Left lung (tissue), 4 donors: ENCODE measurements at regions not wholly inside any gene's neighbourhood (a gene's known extent, or its start where the extent isn't known, plus 50 kb on each side); places are given as distances from the start of the nearest gene placed in this dataset.

Experiments
- ATAC-seq: fragments of 200-7000 bp; cut with Tn5 transposase; one replicate; pipeline ENCODE4 v1.9.1; 2020; ENCODE audit warnings: moderate library complexity
- DNase-seq, 4 donors: peaks; one replicate each; pipeline ENCODE4 v3.0.0-alpha.2; 2013 to 2020
- H3K27ac ChIP-seq, 2 donors: fragments of 200-600 bp; sonication (generic) in 1 of 2; one replicate each; pipeline versions ENCODE4 v1.5.0 to v1.8.0; 2020 to 2021
- H3K27me3 ChIP-seq, 2 donors: fragments of 200-600 bp; sonication (generic) in 1 of 2; one replicate each; pipeline versions ENCODE4 v1.5.0 to v1.8.0; 2020 to 2021
- H3K36me3 ChIP-seq, 2 donors: fragments of 200-600 bp; sonication (generic) in 1 of 2; one replicate each; pipeline versions ENCODE4 v1.5.0 to v1.8.0; 2020 to 2021
- H3K4me1 ChIP-seq, 2 donors: fragments of 200-600 bp; one replicate each; pipeline ENCODE4 v1.8.0; 2021
- H3K4me3 ChIP-seq, 2 donors: fragments of 200-600 bp; sonication (generic) in 1 of 2; one replicate each; pipeline versions ENCODE4 v1.5.0 to v1.8.0; 2020 to 2021; ENCODE audit warnings: mild to moderate bottlenecking in 1 of 2
- H3K9me3 ChIP-seq, 2 donors: fragments of 200-600 bp; sonication (generic) in 1 of 2; one replicate each; pipeline versions ENCODE4 v1.5.0 to v1.8.0; 2020 to 2021
- CTCF ChIP-seq, 2 donors: fragments of 200-600 bp; sonication (generic) in 1 of 2; IDR thresholded peaks; one replicate each; pipeline versions ENCODE4 v1.5.0 to v1.8.0; 2021; ENCODE audit warnings: antibody characterized with exemption in 2 of 2
- intact Hi-C, 2 donors: fragments of 100-400 bp; cut with DNase I; formaldehyde crosslinking; loops; one replicate each; pipeline versions ENCODE4 v1.11.2 to v1.14.2; 2022
- donor health status: DM: no; HTN: yes; CAD: no.
- donor health status: DM: no; HTN: no; CAD: no.

DNA sequence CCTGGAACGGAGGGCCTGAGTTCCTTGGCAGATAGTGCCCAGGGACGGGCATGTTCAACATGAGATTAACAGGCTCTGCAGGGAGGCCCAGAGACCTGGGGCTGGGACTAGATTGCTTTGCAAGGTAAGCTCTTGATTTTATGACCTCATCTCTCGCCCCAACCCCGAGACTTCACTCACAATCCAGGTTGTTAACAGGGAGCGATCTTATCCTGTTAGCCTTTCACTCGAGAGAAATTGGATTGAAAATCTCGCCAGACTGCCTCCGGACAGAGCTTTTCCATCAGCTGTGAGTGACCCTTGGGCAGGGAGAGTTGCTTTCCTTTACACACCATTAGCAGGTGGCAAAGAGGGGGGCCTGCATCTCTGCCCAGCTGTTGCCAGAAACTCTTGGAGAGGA is 521.7 kb upstream of the EEF2KMT start:
- DNase-seq: no peak
- Histone ChIP-seq H3K36me3 (no peaks in the 10 kb centered on the region), H3K27me3 (peaks cover 0 to 41% of the 10 kb centered on the region in 2 donors), H3K4me1 (no peaks in the 10 kb centered on the region), H3K27ac (no peak overlapping the region), H3K9me3 (peaks cover 0 to under 1% of the 10 kb centered on the region in 2 donors), H3K4me3 (no peak overlapping the region)
- TF ChIP-seq CTCF (IDR thresholded peaks at IDR 0.05): no peak
- intact Hi-C loops: no loop called here
- no peak for ATAC-seq

- DNase-seq (no peak), ATAC-seq (no peak)
- intact Hi-C loops: no loop called here
- TF ChIP-seq CTCF (IDR thresholded peaks at IDR 0.05): no peak
- no peaks in the 10 kb centered on the region for H3K4me1 ChIP-seq
- H3K27me3 ChIP-seq: peaks cover 0 to 46% of the 10 kb centered on the region in 2 donors
- H3K36me3 ChIP-seq: no peaks in the 10 kb centered on the region
- no peak overlapping the region for H3K4me3 ChIP-seq
- no peak overlapping the region for H3K27ac ChIP-seq
- H3K9me3 ChIP-seq: no peaks in the 10 kb centered on the region
These were observed 519.2 kb upstream of the EEF2KMT start for GRCh38 chr16:5616841-5617240.

GRCh38 chr16:5615868-5616642 is 518.5 kb upstream of the EEF2KMT start:
- Histone ChIP-seq H3K4me1 (no peaks in the 10 kb centered on the region), H3K27ac (no peak overlapping the region), H3K9me3 (no peaks in the 10 kb centered on the region), H3K36me3 (no peaks in the 10 kb centered on the region), H3K27me3 (peaks cover 0 to 46% of the 10 kb centered on the region in 2 donors), H3K4me3 (no peak overlapping the region)
- intact Hi-C loops: no loop called here
- TF ChIP-seq CTCF (IDR thresholded peaks at IDR 0.05): peak; percentile 54 to 68
- DNase-seq: peak; percentile 16 to 84 (median 43)
- ATAC-seq: peak; percentile 91

DNA sequence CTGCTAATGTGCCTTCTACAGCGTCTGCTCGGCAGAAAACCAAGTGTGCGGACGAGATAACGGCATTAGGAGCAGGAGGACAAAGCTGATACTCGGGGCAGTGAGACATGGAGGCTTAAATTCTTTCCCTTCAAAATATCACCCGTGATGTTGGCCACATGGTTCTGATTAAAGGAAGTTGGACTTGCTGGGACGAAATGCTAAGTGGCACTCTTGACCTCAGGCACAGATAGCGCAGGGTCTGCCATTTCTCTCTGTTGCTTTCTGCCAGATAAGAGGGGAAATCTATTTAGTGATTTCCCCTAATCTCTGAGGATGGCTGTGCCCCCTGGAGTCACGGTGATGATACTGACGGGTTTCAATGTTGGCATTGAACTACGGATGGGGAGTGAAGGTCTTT is 509.6 kb upstream of the EEF2KMT start:
- intact Hi-C loops: no loop called here
- no peaks in the 10 kb centered on the region for H3K9me3 ChIP-seq
- no peak for ATAC-seq
- TF ChIP-seq CTCF (IDR thresholded peaks at IDR 0.05): no peak
- no peaks in the 10 kb centered on the region for H3K27me3 ChIP-seq
- H3K27ac ChIP-seq: no peak overlapping the region
- H3K36me3 ChIP-seq: no peaks in the 10 kb centered on the region
- no peak overlapping the region for H3K4me3 ChIP-seq
- no peaks in the 10 kb centered on the region for H3K4me1 ChIP-seq
- no peak for DNase-seq

GRCh38 chr16:5605404-5605803 is 507.8 kb upstream of the EEF2KMT start:
- Histone ChIP-seq H3K27ac (no peak overlapping the region), H3K4me3 (no peak overlapping the region), H3K27me3 (no peaks in the 10 kb centered on the region), H3K4me1 (no peaks in the 10 kb centered on the region), H3K9me3 (no peaks in the 10 kb centered on the region), H3K36me3 (no peaks in the 10 kb centered on the region)
- no peak for ATAC-seq
- no peak for TF ChIP-seq CTCF (IDR thresholded peaks at IDR 0.05)
- intact Hi-C loops: no loop called here
- DNase-seq: no peak
